ENCODE measurements at regions not wholly inside any gene's neighbourhood (a gene's known extent, or its start where the extent isn't known, plus 50 kb on each side); places are given as distances from the start of the nearest gene placed in this dataset.

- no peak overlapping the region for H2AK5ac ChIP-seq (ENCODE audit: low read length, severe bottlenecking)
- no peaks in the 10 kb centered on the region for H3K27me3 ChIP-seq (ENCODE audit: control insufficient read depth in 1 of 2, insufficient read depth in 1 of 2, low read length in 2 of 2)
- H2BK120ac ChIP-seq (ENCODE audit: low read depth, low read length): no peak overlapping the region
- H2AFZ ChIP-seq (ENCODE audit: low read depth, low read length): no peak overlapping the region
- no peaks in the 10 kb centered on the region for H3K4me1 ChIP-seq (ENCODE audit: control insufficient read depth, insufficient read depth, low read depth, low read length)
- H3K36me3 ChIP-seq (ENCODE audit: control insufficient read depth in 1 of 2, insufficient read depth in 2 of 2, low read depth in 1 of 2, low read length in 2 of 2): no peaks in the 10 kb centered on the region
- H3K27ac ChIP-seq (ENCODE audit: low read length, poor library complexity, severe bottlenecking): no peak overlapping the region
- H3K4me2 ChIP-seq (ENCODE audit: low read length, poor library complexity, severe bottlenecking): no peak overlapping the region
- H2BK5ac ChIP-seq (ENCODE audit: low read depth, low read length, poor library complexity, severe bottlenecking): no peak overlapping the region
- H3K9ac ChIP-seq (ENCODE audit: low read length): no peak overlapping the region
- no peak overlapping the region for H2BK12ac ChIP-seq (ENCODE audit: low read length in 2 of 2)
- no peak overlapping the region for H3K14ac ChIP-seq (ENCODE audit: low read length in 2 of 2)
- peaks cover 18% of the 10 kb centered on the region for H3K9me3 ChIP-seq (ENCODE audit: control insufficient read depth, low read length)
- H3K4ac ChIP-seq (ENCODE audit: low read depth in 1 of 2, low read length in 2 of 2): no peak overlapping the region
- H2BK15ac ChIP-seq (ENCODE audit: low read depth, poor library complexity, severe bottlenecking): no peak overlapping the region
- no peaks in the 10 kb centered on the region for H3K79me1 ChIP-seq (replicated peaks; ENCODE audit: low read length, poor library complexity, severe bottlenecking)
- no peak overlapping the region for H4K91ac ChIP-seq (ENCODE audit: low read length)
- DNase-seq: no peak
- H3K23ac ChIP-seq (ENCODE audit: low read length in 2 of 2): no peak overlapping the region
- H3K4me3 ChIP-seq (ENCODE audit: insufficient read depth in 1 of 2, low read depth in 1 of 2, low read length in 2 of 2): no peak overlapping the region
- no peak overlapping the region for H3K18ac ChIP-seq (ENCODE audit: low read depth in 1 of 2, low read length in 2 of 2)
- H4K8ac ChIP-seq (ENCODE audit: low read length): no peak overlapping the region
These were observed 183.2 kb upstream of the TRIM24 start for GRCh38 chr7:138276891-138277290.

GRCh38 chr7:138278601-138279000, 181.5 kb upstream of the TRIM24 start:
- Histone ChIP-seq H4K91ac (ENCODE audit: low read length) (no peak overlapping the region), H3K36me3 (ENCODE audit: control insufficient read depth in 1 of 2, insufficient read depth in 2 of 2, low read depth in 1 of 2, low read length in 2 of 2) (no peaks in the 10 kb centered on the region), H3K79me1 (replicated peaks; ENCODE audit: low read length, poor library complexity, severe bottlenecking) (no peaks in the 10 kb centered on the region), H3K27me3 (ENCODE audit: control insufficient read depth in 1 of 2, insufficient read depth in 1 of 2, low read length in 2 of 2) (no peaks in the 10 kb centered on the region), H3K27ac (ENCODE audit: low read length, poor library complexity, severe bottlenecking) (no peak overlapping the region), H3K4me1 (ENCODE audit: control insufficient read depth, insufficient read depth, low read depth, low read length) (no peaks in the 10 kb centered on the region), H2AFZ (ENCODE audit: low read depth, low read length) (no peak overlapping the region), H3K14ac (ENCODE audit: low read length in 2 of 2) (no peak overlapping the region), H3K9me3 (ENCODE audit: control insufficient read depth, low read length) (peaks cover 14% of the 10 kb centered on the region), H2BK12ac (ENCODE audit: low read length in 2 of 2) (no peak overlapping the region), H4K8ac (ENCODE audit: low read length) (no peak overlapping the region), H2BK15ac (ENCODE audit: low read depth, poor library complexity, severe bottlenecking) (no peak overlapping the region), H2BK5ac (ENCODE audit: low read depth, low read length, poor library complexity, severe bottlenecking) (no peak overlapping the region), H2AK5ac (ENCODE audit: low read length, severe bottlenecking) (no peak overlapping the region), H3K23ac (ENCODE audit: low read length in 2 of 2) (no peak overlapping the region), H3K4me2 (ENCODE audit: low read length, poor library complexity, severe bottlenecking) (no peak overlapping the region), H2BK120ac (ENCODE audit: low read depth, low read length) (no peak overlapping the region), H3K4ac (ENCODE audit: low read depth in 1 of 2, low read length in 2 of 2) (no peak overlapping the region), H3K9ac (ENCODE audit: low read length) (no peak overlapping the region), H3K18ac (ENCODE audit: low read depth in 1 of 2, low read length in 2 of 2) (no peak overlapping the region), H3K4me3 (ENCODE audit: insufficient read depth in 1 of 2, low read depth in 1 of 2, low read length in 2 of 2) (no peak overlapping the region)
- DNase-seq: no peak
- no CpG with 5 or more reads among the region's 2 CpGs for WGBS

GRCh38 chr7:138282997-138283396, 177.1 kb upstream of the TRIM24 start:
- no peaks in the 10 kb centered on the region for H3K36me3 ChIP-seq (ENCODE audit: control insufficient read depth in 1 of 2, insufficient read depth in 2 of 2, low read depth in 1 of 2, low read length in 2 of 2)
- WGBS: 46% methylated on average over 1 of the region's 5 CpGs
- H4K91ac ChIP-seq (ENCODE audit: low read length): no peak overlapping the region

GRCh38 chr7:138285129-138285528, 174.9 kb upstream of the TRIM24 start:
- no peaks in the 10 kb centered on the region for H3K79me1 ChIP-seq (replicated peaks; ENCODE audit: low read length, poor library complexity, severe bottlenecking)
- peaks cover 2% of the 10 kb centered on the region for H3K4me1 ChIP-seq (ENCODE audit: control insufficient read depth, insufficient read depth, low read depth, low read length)
- H2AFZ ChIP-seq (ENCODE audit: low read depth, low read length): no peak overlapping the region
- H3K36me3 ChIP-seq (ENCODE audit: control insufficient read depth in 1 of 2, insufficient read depth in 2 of 2, low read depth in 1 of 2, low read length in 2 of 2): no peaks in the 10 kb centered on the region
- no peak overlapping the region for H2BK120ac ChIP-seq (ENCODE audit: low read depth, low read length)
- H3K9ac ChIP-seq (ENCODE audit: low read length): no peak overlapping the region
- no peak overlapping the region for H3K18ac ChIP-seq (ENCODE audit: low read depth in 1 of 2, low read length in 2 of 2)
- H3K27ac ChIP-seq (ENCODE audit: low read length, poor library complexity, severe bottlenecking): no peak overlapping the region
- no peak for DNase-seq
- H2BK15ac ChIP-seq (ENCODE audit: low read depth, poor library complexity, severe bottlenecking): no peak overlapping the region
- no peak overlapping the region for H4K8ac ChIP-seq (ENCODE audit: low read length)
- H3K27me3 ChIP-seq (ENCODE audit: control insufficient read depth in 1 of 2, insufficient read depth in 1 of 2, low read length in 2 of 2): no peaks in the 10 kb centered on the region
- no peak overlapping the region for H3K4me3 ChIP-seq (ENCODE audit: insufficient read depth in 1 of 2, low read depth in 1 of 2, low read length in 2 of 2)
- H3K4ac ChIP-seq (ENCODE audit: low read depth in 1 of 2, low read length in 2 of 2): no peak overlapping the region
- no peak overlapping the region for H2BK12ac ChIP-seq (ENCODE audit: low read length in 2 of 2)
- H2BK5ac ChIP-seq (ENCODE audit: low read depth, low read length, poor library complexity, severe bottlenecking): no peak overlapping the region
- no peak overlapping the region for H2AK5ac ChIP-seq (ENCODE audit: low read length, severe bottlenecking)
- no peak overlapping the region for H3K4me2 ChIP-seq (ENCODE audit: low read length, poor library complexity, severe bottlenecking)
- peaks cover 11% of the 10 kb centered on the region for H3K9me3 ChIP-seq (ENCODE audit: control insufficient read depth, low read length)
- WGBS: 80% methylated on average over 1 of the region's 1 CpG
- H3K14ac ChIP-seq (ENCODE audit: low read length in 2 of 2): no peak overlapping the region
- no peak overlapping the region for H4K91ac ChIP-seq (ENCODE audit: low read length)
- H3K23ac ChIP-seq (ENCODE audit: low read length in 2 of 2): no peak overlapping the region

More at GRCh38 chr7:138282997-138283396, 177.1 kb upstream of the TRIM24 start:
- no peak overlapping the region for H3K4ac ChIP-seq (ENCODE audit: low read depth in 1 of 2, low read length in 2 of 2)
- peaks cover 9% of the 10 kb centered on the region for H3K9me3 ChIP-seq (ENCODE audit: control insufficient read depth, low read length)
- peak overlapping the region; percentile 45 for H3K27ac ChIP-seq (ENCODE audit: low read length, poor library complexity, severe bottlenecking)
- no peak overlapping the region for H3K9ac ChIP-seq (ENCODE audit: low read length)
- no peak overlapping the region for H3K4me2 ChIP-seq (ENCODE audit: low read length, poor library complexity, severe bottlenecking)
- H2BK12ac ChIP-seq (ENCODE audit: low read length in 2 of 2): no peak overlapping the region
- no peaks in the 10 kb centered on the region for H3K79me1 ChIP-seq (replicated peaks; ENCODE audit: low read length, poor library complexity, severe bottlenecking)
- peaks cover 2% of the 10 kb centered on the region for H3K4me1 ChIP-seq (ENCODE audit: control insufficient read depth, insufficient read depth, low read depth, low read length)
- H3K4me3 ChIP-seq (ENCODE audit: insufficient read depth in 1 of 2, low read depth in 1 of 2, low read length in 2 of 2): no peak overlapping the region
- no peak overlapping the region for H4K8ac ChIP-seq (ENCODE audit: low read length)
- no peak overlapping the region for H2BK5ac ChIP-seq (ENCODE audit: low read depth, low read length, poor library complexity, severe bottlenecking)
- no peak overlapping the region for H3K14ac ChIP-seq (ENCODE audit: low read length in 2 of 2)
- H3K23ac ChIP-seq (ENCODE audit: low read length in 2 of 2): no peak overlapping the region
- H2AK5ac ChIP-seq (ENCODE audit: low read length, severe bottlenecking): no peak overlapping the region
- H2BK15ac ChIP-seq (ENCODE audit: low read depth, poor library complexity, severe bottlenecking): no peak overlapping the region
- H2AFZ ChIP-seq (ENCODE audit: low read depth, low read length): no peak overlapping the region
- H3K18ac ChIP-seq (ENCODE audit: low read depth in 1 of 2, low read length in 2 of 2): no peak overlapping the region
- no peaks in the 10 kb centered on the region for H3K27me3 ChIP-seq (ENCODE audit: control insufficient read depth in 1 of 2, insufficient read depth in 1 of 2, low read length in 2 of 2)
- no peak overlapping the region for H2BK120ac ChIP-seq (ENCODE audit: low read depth, low read length)
- DNase-seq: no peak

Data from mesenchymal stem cell (in vitro differentiated cells and primary cell).